Retina (tissue), 1 donor: ENCODE measurements at regions not wholly inside any gene's neighbourhood (a gene's known extent, or its start where the extent isn't known, plus 50 kb on each side); places are given as distances from the start of the nearest gene placed in this dataset.
"Not testable (repeated sequence)": the region's sequence is repeated elsewhere in the genome, so short reads cannot be mapped to it uniquely, and the experiment has no call there.

Source experiments
- DNase-seq: peaks from one replicate; pipeline ENCODE4 v3.0.0-alpha.2; 2016

- no peak for DNase-seq
Observed at GRCh38 chr2:131584380-131584779, 56.7 kb downstream of the CCDC74A start.

- DNase-seq, result no peak
Observed at GRCh38 chr2:131584940-131585339, 57.3 kb downstream of the CCDC74A start.

GRCh38 chr2:131588152-131588873 lies 60.6 kb downstream of the CCDC74A start:
- no peak for DNase-seq

GRCh38 chr2:131589126-131589525 lies 61.4 kb downstream of the CCDC74A start:
- DNase-seq, result not testable (repeated sequence)

GRCh38 chr2:131590366-131590765 lies 62.7 kb downstream of the CCDC74A start:
- no peak for DNase-seq

GRCh38 chr2:131590896-131591295 lies 63.2 kb downstream of the CCDC74A start:
- no peak for DNase-seq

GRCh38 chr2:131596561-131596960 lies 68.9 kb downstream of the CCDC74A start:
- DNase-seq, result not testable (repeated sequence)

GRCh38 chr2:131602444-131602843 lies 74.8 kb downstream of the CCDC74A start:
- not testable (repeated sequence) for DNase-seq

GRCh38 chr2:131604652-131605051 lies 77.0 kb downstream of the CCDC74A start:
- DNase-seq, result not testable (repeated sequence)

GRCh38 chr2:131606366-131606765 lies 78.7 kb downstream of the CCDC74A start:
- DNase-seq, result not testable (repeated sequence)

GRCh38 chr2:131607056-131607455 lies 79.4 kb downstream of the CCDC74A start:
- not testable (repeated sequence) for DNase-seq

- DNase-seq, result not testable (repeated sequence)
Observed at GRCh38 chr2:131614539-131614938, 86.9 kb downstream of the CCDC74A start.

- DNase-seq, result not testable (repeated sequence)
Observed at GRCh38 chr2:131618320-131618719, 90.6 kb downstream of the CCDC74A start.

GRCh38 chr2:131622874-131623273 lies 95.2 kb downstream of the CCDC74A start:
- not testable (repeated sequence) for DNase-seq

GRCh38 chr2:131626011-131626410 lies 98.3 kb downstream of the CCDC74A start:
- DNase-seq, result not testable (repeated sequence)

- not testable (repeated sequence) for DNase-seq
Observed at GRCh38 chr2:131626565-131626964, 98.9 kb downstream of the CCDC74A start.

GRCh38 chr2:131627777-131628176 lies 100.1 kb downstream of the CCDC74A start:
- not testable (repeated sequence) for DNase-seq

- not testable (repeated sequence) for DNase-seq
Observed at GRCh38 chr2:131631648-131632047, 104.0 kb downstream of the CCDC74A start.

GRCh38 chr2:131633405-131633804 lies 105.7 kb downstream of the CCDC74A start:
- DNase-seq, result not testable (repeated sequence)

- not testable (repeated sequence) for DNase-seq
Observed at GRCh38 chr2:131633827-131634695, 106.4 kb downstream of the CCDC74A start.

GRCh38 chr2:131635611-131636010 lies 107.9 kb downstream of the CCDC74A start:
- DNase-seq, result no peak

- DNase-seq, result not testable (repeated sequence)
Observed at GRCh38 chr2:131636704-131637308, 109.1 kb downstream of the CCDC74A start.

GRCh38 chr2:131639001-131639620 lies 111.4 kb downstream of the CCDC74A start:
- not testable (repeated sequence) for DNase-seq
